RCC 7860 (cell line): ENCODE measurements at regions not wholly inside any gene's neighbourhood (a gene's known extent, or its start where the extent isn't known, plus 50 kb on each side); places are given as distances from the start of the nearest gene placed in this dataset.

Source experiments
- DNase-seq: peaks from one replicate; pipeline ENCODE4 v3.0.0-alpha.2; 2015; ENCODE audit warnings: low spot score
- FAIRE-seq: peaks from 2 replicates; lab custom pipeline; 2012; peaks lifted over from hg19 to GRCh38; lab: Jason Lieb, UNC

GRCh38 chr9:10674586-10674985 is 61.8 kb upstream of the PTPRD start:
- FAIRE-seq (no peak), DNase-seq (no peak)

GRCh38 chr9:10678010-10678409 is 65.2 kb upstream of the PTPRD start:
- DNase-seq (no peak), FAIRE-seq (no peak)

GRCh38 chr9:10678790-10679189 is 66.0 kb upstream of the PTPRD start:
- DNase-seq (no peak), FAIRE-seq (no peak)

- FAIRE-seq = no peak
- no peak for DNase-seq
Measured at GRCh38 chr9:10686943-10687342, 74.1 kb upstream of the PTPRD start.

- DNase-seq (no peak), FAIRE-seq (no peak)
Measured at GRCh38 chr9:10690546-10690945, 77.7 kb upstream of the PTPRD start.

- FAIRE-seq (no peak), DNase-seq (no peak)
Measured at GRCh38 chr9:10697044-10697443, 84.2 kb upstream of the PTPRD start.

GRCh38 chr9:10700291-10700690 is 87.5 kb upstream of the PTPRD start:
- FAIRE-seq (no peak), DNase-seq (no peak)

GRCh38 chr9:10700915-10701314 is 88.1 kb upstream of the PTPRD start:
- no peak for DNase-seq
- FAIRE-seq = no peak

- no peak for DNase-seq
- no peak for FAIRE-seq
Measured at GRCh38 chr9:10701906-10702305, 89.1 kb upstream of the PTPRD start.

GRCh38 chr9:10703139-10703538 is 90.3 kb upstream of the PTPRD start:
- DNase-seq (no peak), FAIRE-seq (no peak)

GRCh38 chr9:10704720-10705119 is 91.9 kb upstream of the PTPRD start:
- DNase-seq = no peak
- FAIRE-seq = no peak

GRCh38 chr9:10705383-10705782 is 92.6 kb upstream of the PTPRD start:
- no peak for DNase-seq

GRCh38 chr9:10706788-10707187 is 94.0 kb upstream of the PTPRD start:
- DNase-seq = no peak
- no peak for FAIRE-seq

More at GRCh38 chr9:10705383-10705782, 92.6 kb upstream of the PTPRD start:
- no peak for FAIRE-seq

- no peak for FAIRE-seq
- no peak for DNase-seq
Measured at GRCh38 chr9:10721301-10721700, 108.5 kb upstream of the PTPRD start.

GRCh38 chr9:10729213-10729612 is 116.4 kb upstream of the PTPRD start:
- no peak for DNase-seq
- FAIRE-seq = no peak

- DNase-seq = no peak
- FAIRE-seq = no peak
Measured at GRCh38 chr9:10744669-10745068, 131.9 kb upstream of the PTPRD start.

- DNase-seq = no peak
- FAIRE-seq = no peak
Measured at GRCh38 chr9:10753474-10753873, 140.7 kb upstream of the PTPRD start.

GRCh38 chr9:10764481-10764880 is 151.7 kb upstream of the PTPRD start:
- no peak for FAIRE-seq
- no peak for DNase-seq

- FAIRE-seq (no peak), DNase-seq (no peak)
Measured at GRCh38 chr9:10773136-10773535, 160.3 kb upstream of the PTPRD start.

GRCh38 chr9:10774051-10774450 is 161.2 kb upstream of the PTPRD start:
- FAIRE-seq (no peak), DNase-seq (no peak)

GRCh38 chr9:10785255-10785654 is 172.5 kb upstream of the PTPRD start:
- FAIRE-seq = no peak
- no peak for DNase-seq

GRCh38 chr9:10793306-10793705 is 180.5 kb upstream of the PTPRD start:
- DNase-seq (no peak), FAIRE-seq (no peak)

- no peak for DNase-seq
- FAIRE-seq = no peak
Measured at GRCh38 chr9:10804486-10804885, 191.7 kb upstream of the PTPRD start.

GRCh38 chr9:10806868-10807267 is 194.1 kb upstream of the PTPRD start:
- no peak for FAIRE-seq

More at GRCh38 chr9:10806868-10807267, 194.1 kb upstream of the PTPRD start:
- no peak for DNase-seq
